GM18520 (cell line): ENCODE measurements at regions not wholly inside any gene's neighbourhood (a gene's known extent, or its start where the extent isn't known, plus 50 kb on each side); places are given as distances from the start of the nearest gene placed in this dataset.
A peak's percentile ranks its signal among the peaks of the same experiment; 100 is the strongest.

Experiments used
- ATAC-seq: cut with Tn5 transposase; IDR thresholded peaks from one replicate; pipeline ENCODE4 v1.9.1; 2021; ENCODE audit not compliant: unreplicated experiment

DNA sequence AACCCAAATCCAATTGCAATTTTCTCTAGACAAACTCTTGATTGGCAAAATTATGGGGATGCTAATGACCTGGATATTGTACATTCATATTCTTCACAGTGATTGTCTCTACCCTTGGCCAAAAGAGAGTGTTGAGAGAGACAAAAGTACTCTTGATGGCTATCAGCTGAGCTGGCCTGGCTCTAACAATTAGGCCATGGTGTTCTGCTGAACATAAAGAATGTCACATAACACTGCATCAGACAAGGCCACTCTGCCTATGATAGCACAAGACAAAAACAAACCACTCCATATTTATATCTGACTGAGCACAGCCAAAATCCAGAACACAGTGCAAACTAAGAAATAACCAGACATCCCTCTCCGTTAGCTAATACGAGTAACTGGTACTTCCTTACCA, 101.7 kb downstream of the ADAMTS1 start:
- ATAC-seq, result no peak

DNA sequence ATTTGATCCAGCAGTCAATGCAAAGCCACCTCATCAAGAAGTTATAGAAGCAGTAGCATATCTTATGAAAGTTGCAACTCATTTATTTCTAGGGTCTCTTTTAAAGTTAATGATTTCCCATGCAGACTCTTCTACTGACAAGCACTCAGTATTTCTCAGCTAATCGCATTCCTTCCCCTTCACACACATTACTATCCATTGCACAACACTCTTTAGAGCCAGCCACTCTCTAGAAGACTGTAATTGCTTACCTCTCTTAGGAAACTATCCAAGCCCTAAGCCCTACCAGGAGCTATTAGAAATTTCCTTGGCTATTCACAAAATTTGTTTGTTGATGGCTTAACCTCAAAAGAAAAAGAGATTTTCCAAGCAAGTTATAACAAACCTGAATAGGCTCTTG, 106.0 kb downstream of the ADAMTS1 start:
- no peak for ATAC-seq

- no peak for ATAC-seq
These were observed 108.8 kb downstream of the ADAMTS1 start for GRCh38 chr21:26736449-26736848.

DNA sequence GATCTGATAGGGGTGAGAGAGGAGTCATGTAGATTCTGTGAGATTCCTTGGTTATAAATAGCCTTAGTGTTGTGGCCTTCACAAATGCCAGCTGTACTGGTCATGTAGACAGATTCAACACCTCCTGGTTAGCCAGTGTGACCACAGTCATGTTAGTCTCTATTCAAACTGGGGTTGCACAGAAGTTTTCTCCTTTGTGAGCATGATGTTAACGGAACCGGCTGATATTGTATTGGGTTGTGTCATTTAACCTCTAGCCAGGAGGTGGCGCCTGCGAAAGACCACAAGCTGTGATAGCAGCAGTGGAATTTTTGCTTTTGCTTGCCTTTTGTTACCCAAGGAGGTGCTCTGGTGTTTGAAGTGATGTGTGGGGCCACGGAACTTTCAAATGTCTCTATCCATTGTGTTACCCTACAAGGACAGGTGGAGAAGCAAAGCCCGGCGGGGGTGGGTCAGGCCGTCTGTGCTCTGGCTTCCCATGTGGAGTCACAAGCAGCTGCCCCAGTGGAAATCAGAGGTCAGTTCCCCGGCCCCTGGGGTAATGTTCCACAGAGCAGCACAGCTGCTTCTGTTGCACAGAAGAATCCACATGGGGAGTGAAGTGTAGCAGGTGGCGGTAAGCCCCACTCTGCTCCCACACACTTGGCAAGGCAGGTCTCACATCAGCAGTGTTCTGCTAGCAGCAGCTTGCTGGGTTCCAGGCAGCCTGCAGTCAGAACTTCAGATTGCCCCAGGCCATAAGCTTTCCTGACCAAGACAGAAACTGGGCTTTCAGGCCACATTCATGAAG, 112.6 kb downstream of the ADAMTS1 start:
- no peak for ATAC-seq

DNA sequence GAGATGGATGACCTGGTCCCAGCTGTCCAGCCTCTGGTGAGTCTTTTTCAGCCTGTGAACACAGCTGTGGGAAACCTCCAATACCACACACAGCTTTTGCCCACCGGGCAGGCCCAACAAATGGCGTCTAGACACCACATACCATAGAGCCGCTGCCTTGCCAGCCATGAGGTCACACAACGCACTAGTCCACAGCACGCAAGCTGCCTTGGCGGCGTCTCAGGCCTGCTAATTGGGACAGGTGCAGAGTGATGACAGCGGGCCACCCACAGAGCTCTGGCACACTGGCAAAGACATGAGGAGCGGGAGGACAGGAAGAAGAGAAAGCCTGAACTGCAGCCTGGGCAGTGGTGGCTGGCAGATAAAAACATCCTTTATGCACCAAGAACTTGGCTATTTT, 125.5 kb downstream of the ADAMTS1 start:
- no peak for ATAC-seq

DNA sequence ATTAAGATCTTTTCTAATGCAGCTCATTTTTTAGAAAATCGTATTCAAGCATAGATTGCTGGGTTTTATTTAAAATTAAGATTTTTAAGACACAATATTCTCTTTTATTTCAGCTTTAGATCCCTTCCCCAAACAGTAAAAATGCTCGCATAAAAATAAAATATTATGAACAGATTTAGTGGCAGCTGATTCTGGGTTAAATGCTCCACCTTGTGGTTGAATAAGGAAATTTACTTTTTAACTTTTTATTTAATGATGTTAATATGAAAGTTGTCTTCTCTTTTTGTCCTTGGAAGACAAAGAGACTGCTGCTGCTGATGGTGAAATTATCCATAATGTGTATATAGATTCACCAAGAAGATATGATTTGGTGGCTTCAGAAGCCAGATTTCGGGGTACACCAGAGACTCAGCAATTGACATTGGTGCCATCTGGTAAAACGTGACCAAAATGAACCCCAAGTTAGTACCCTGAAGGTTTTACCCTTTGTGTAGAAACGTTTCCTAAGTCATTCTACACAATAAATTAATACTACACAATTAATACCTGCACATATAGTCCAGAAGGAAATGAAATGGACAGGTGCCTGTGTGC, 128.0 kb downstream of the ADAMTS1 start:
- ATAC-seq, result no peak

GRCh38 chr21:26715878-26716506, 129.2 kb downstream of the ADAMTS1 start:
- no peak for ATAC-seq

GRCh38 chr21:26715116-26715515, 130.1 kb downstream of the ADAMTS1 start:
- ATAC-seq, result no peak

DNA sequence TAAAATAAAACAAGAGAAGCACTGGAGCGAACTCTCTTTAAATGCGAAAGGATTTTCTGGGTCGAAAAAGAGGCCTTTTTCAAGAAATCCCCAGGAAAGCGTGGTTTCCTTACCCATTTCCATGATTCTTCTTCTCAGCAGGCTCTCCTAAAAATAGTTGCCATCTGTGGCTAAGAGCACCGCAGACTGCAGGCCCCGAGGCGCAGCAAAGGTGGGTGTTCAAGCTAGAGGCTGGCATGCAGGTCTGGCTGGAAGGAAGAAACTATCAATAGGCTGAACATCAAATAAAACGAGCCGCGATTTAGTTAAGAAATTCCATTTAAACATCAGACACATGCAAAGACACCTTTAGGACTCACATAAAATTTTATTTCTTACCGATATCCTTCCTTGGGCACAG, 135.1 kb downstream of the ADAMTS1 start:
- ATAC-seq, result no peak

DNA sequence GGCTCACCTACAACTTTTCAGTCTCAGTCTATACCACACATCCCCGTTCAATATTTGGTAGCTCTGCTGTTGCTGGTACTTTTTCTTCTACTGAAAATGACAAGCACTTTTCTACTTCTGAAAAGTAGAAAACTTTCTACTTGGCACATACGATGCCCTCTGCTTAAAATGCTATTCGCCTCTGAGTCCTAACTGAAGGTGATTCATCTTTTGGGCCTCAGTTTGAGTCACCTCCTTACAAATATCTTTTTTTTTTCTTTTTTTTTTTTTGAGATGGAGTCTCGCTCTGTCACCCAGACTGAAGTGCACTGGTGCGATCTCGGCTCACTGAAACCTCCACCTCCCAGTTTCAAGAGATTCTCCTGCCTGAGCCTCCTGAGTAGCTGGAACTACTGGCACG, 136.0 kb upstream of the CYYR1 start:
- ATAC-seq, result no peak

- ATAC-seq, result no peak
These were observed 135.2 kb upstream of the CYYR1 start for GRCh38 chr21:26708223-26708800.

DNA sequence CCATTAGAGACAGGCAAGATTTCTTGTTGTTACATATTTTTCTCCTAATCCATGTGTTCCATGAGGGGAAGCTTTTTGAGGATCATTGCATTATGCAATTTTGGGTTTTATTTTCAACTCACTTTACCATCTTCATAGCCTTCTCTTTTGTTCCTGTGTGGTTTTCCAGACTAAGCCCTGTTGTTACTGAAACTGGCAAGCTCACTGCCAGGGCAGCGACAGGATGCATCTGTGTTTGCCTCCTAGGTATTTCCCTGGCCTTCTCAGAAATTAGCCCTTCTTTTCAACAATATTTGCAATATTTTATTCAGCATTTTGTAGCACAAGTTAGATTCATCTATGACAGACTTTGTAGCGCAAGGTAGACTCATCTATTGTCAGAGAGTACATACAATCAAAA, 134.2 kb upstream of the CYYR1 start:
- no peak for ATAC-seq

DNA sequence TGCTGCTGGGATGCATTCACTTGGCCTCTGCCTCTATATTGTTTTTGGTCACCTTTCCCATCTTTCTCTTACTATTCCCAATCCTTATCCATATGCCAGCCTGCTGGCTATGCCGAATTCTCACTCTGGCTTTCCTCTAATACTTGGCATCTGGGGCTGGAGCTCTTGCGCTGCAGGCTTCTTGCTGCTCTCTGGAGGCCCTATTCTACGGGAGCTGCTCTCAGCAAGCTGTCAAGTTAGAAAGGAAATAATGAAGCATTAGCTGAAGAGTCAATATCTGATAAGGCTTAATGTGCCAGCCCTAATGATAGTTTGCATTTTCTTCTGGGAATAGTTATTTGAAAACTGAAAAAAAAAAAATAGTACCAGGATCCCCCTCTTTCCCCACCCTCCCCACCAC, 125.3 kb upstream of the CYYR1 start:
- no peak for ATAC-seq

- no peak for ATAC-seq
These were observed 118.3 kb upstream of the CYYR1 start for GRCh38 chr21:26691416-26691815.

- ATAC-seq, result no peak
These were observed 113.6 kb upstream of the CYYR1 start for GRCh38 chr21:26686705-26687104.

DNA sequence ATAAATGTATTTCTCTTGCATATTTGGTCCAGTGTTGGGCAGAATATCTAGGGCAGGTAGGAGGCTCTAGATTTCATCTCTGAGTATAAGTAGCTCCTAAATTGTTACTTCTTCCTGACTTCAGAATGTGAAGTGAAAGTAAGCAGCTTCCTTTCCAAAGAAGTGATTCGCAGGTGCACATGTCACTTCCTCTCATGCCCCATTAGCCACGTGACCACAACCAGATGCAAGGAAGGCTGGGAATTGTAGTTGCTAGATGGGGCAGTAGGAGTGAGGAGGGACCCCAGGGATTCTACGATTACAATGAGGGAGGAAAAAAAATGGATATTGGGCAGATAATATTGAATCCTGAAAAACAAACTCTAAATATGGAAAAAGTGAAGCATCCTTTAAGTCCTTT, 113.2 kb upstream of the CYYR1 start:
- peak; percentile 60 for ATAC-seq

DNA sequence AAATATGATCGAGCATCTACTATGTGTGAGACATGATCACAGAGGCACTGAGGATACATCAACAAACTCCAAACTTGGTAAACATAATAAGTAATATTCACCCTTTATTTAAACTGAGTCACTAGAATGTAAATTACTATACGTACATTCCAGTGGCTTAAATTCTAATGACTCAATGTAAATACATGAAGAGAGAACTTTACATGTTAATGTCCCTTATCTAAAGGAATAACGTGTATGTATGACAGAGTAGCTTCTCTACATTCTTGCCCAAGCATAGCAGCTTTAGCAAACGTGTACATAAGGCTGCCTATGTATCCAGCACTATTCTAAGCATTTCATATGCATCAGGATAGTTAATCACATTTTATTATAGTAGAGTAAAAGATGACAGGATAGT, 111.8 kb upstream of the CYYR1 start:
- no peak for ATAC-seq

DNA sequence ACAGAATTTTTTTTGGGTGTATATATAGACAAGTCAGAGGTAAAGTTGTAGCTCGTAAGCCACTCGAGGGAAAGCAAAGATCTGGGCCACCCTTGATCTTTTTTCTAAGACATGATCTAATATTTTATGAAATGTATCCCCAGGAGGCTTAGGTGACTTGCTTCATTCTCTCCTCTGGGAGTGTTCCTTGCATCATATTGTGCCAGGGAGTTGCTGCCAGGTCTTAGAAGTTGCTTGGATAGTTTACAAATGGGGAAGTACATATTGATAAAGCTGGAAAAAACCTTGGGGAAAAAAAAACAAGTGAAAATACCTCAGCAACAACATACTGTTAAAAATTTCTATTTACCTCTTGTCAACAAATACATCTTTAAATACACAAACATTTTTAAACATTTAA, 110.9 kb upstream of the CYYR1 start:
- ATAC-seq, result no peak

DNA sequence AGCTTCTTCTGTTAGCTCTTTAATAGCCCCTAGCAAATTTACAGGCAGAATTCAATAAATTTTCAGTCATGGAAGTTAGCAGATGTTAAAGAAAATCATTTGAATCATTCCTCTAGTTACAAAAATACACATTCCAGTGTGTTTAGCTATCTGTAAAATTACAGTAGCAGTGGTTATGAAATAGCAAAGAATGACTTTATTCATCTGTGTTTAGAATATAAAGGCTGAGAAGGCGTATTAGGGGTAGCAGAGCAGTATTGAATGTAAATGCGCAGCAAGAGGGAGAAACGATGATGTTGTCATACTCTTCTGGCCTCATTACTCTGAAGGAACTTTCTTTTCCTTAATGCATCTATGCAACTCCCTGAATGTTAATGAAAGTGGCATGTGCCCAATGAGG, 106.2 kb upstream of the CYYR1 start:
- ATAC-seq, result no peak

- ATAC-seq, result no peak
These were observed 101.2 kb upstream of the CYYR1 start for GRCh38 chr21:26674323-26674722.

GRCh38 chr21:26669215-26669764, 96.2 kb upstream of the CYYR1 start:
- ATAC-seq, result no peak

GRCh38 chr21:26659757-26660156, 86.7 kb upstream of the CYYR1 start:
- no peak for ATAC-seq
